Mammary epithelial cell (primary cell): ENCODE measurements at regions not wholly inside any gene's neighbourhood (a gene's known extent, or its start where the extent isn't known, plus 50 kb on each side); places are given as distances from the start of the nearest gene placed in this dataset.

Experiments
- CTCF ChIP-seq, 2 donors: IDR thresholded peaks in 1 of 2; conservative IDR thresholded peaks in 1 of 2; 2 replicates each; pipeline ENCODE4 v1.5.1; 2011 to 2012; ENCODE audit warnings: inconsistent platforms in 2 of 2, low read length in 2 of 2, mild to moderate bottlenecking in 2 of 2, control low read depth in 1 of 2, low read depth in 1 of 2; ENCODE audit not compliant: insufficient read depth in 1 of 2; ENCODE audit errors: extremely low read depth in 1 of 2
- EZH2 ChIP-seq: IDR thresholded peaks from 2 replicates; pipeline ENCODE4 v1.6.1; 2012; ENCODE audit warnings: low read length, inconsistent platforms, borderline replicate concordance

- TF ChIP-seq CTCF (conservative IDR thresholded peaks at IDR 0.05 in 1 of 2, IDR thresholded peaks at IDR 0.05 in 1 of 2; ENCODE audit: extremely low read depth in 1 of 2, insufficient read depth in 1 of 2, low read depth in 1 of 2, low read length in 2 of 2) (no peak), EZH2 (no peak)
These were observed 113.7 kb downstream of the IGLL1 start for GRCh38 chr22:23466351-23466750.
